ENCODE measurements at regions not wholly inside any gene's neighbourhood (a gene's known extent, or its start where the extent isn't known, plus 50 kb on each side); places are given as distances from the start of the nearest gene placed in this dataset.

DNA sequence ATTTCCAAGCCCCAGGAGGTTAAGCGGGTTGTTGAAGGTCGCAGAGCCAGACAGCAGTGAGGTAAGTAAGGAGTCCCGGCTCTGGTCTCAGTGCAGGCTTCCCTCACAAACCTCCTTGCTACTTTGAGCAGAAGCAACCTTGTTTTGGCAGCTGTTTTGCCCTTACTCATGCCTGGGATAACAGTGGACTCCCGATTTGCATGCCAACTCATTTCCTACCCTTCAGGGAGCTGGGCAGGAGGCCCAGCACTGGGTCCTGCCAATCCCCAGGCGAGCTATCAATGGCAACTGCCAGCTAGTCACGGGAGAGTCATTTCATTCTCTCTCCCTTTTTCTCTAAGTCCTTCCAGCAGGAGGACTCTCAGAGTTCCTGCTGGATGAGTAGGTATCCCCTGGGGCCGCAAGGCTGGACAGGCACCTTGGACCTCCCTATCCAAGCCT lies 72.0 kb upstream of the KSR1 start:
- CTCF ChIA-PET (ENCODE audit: partially characterized antibody): interaction anchor here (1.1 to 1.8 kb wide), 2 partner anchors 71 to 148 kb away, joined by 3 to 4 read pairs; no protein-coding TSS in a partner anchor
- no peak overlapping the region for H3K4me3 Mint-ChIP-seq
- H3K36me3 Mint-ChIP-seq: no peaks in the 10 kb centered on the region
- H3K27me3 Mint-ChIP-seq: peaks cover 1 to 6% of the 10 kb centered on the region in 2 donors
- H3K27ac Mint-ChIP-seq: no peak overlapping the region
- POLR2A ChIA-PET (ENCODE audit: partially characterized antibody): no interaction called here
- H3K4me1 ChIP-seq (ENCODE audit: insufficient read depth, low read length): peaks cover 4% of the 10 kb centered on the region
- H3K36me3 ChIP-seq (ENCODE audit: insufficient read depth, low read length): no peaks in the 10 kb centered on the region
- no peaks in the 10 kb centered on the region for H3K9me3 ChIP-seq (ENCODE audit: control insufficient read depth in 1 of 2, low read length in 2 of 2)
- no peak overlapping the region for H3K4me3 ChIP-seq (ENCODE audit: low read length in 2 of 2)
- intact Hi-C loops (cut with micrococcal nuclease): no loop called here
- H3K27ac ChIP-seq (ENCODE audit: low read depth, low read length): no peak overlapping the region
- H3K27me3 ChIP-seq (ENCODE audit: insufficient read depth, low read length): no peaks in the 10 kb centered on the region
- no peak for DNase-seq
- no peaks in the 10 kb centered on the region for H3K9me3 Mint-ChIP-seq
- H3K4me1 Mint-ChIP-seq: peaks cover 0 to 8% (median 3%) of the 10 kb centered on the region in 4 donors

DNA sequence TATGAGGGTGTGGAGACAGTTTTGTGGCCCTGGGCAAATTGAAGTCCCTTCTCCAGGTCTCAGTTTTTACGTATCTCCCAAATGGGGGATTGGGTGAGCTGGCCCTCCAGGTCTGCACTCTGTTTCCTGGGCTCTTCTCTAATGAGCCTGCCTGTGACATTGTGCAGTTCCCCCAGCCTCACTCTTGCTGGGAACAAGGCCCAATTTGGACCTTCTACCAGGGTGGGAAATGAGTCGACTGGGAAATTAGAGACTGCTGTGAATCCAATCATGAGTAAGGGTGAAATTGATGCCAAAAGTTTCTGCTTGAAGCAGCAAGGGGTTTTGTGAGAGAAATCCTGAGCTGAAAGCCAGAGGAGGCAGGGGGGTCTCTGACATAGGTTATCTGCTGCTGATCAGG lies 71.5 kb upstream of the KSR1 start:
- no peak overlapping the region for H3K27ac Mint-ChIP-seq
- H3K9me3 Mint-ChIP-seq: no peaks in the 10 kb centered on the region
- H3K36me3 ChIP-seq (ENCODE audit: insufficient read depth, low read length): no peaks in the 10 kb centered on the region
- no peak overlapping the region for H3K27ac ChIP-seq (ENCODE audit: low read depth, low read length)
- H3K4me1 Mint-ChIP-seq: peaks cover under 1 to 8% (median 3%) of the 10 kb centered on the region in 4 donors
- no peaks in the 10 kb centered on the region for H3K9me3 ChIP-seq (ENCODE audit: control insufficient read depth in 1 of 2, low read length in 2 of 2)
- no peak for DNase-seq
- no peak overlapping the region for H3K4me3 ChIP-seq (ENCODE audit: low read length in 2 of 2)
- H3K27me3 Mint-ChIP-seq: peaks cover 1 to 5% of the 10 kb centered on the region in 2 donors
- peaks cover 4% of the 10 kb centered on the region for H3K4me1 ChIP-seq (ENCODE audit: insufficient read depth, low read length)
- ChIA-PET CTCF (ENCODE audit: partially characterized antibody) (interaction anchor here (1.1 to 1.8 kb wide), 2 partner anchors 70 to 148 kb away, joined by 3 to 4 read pairs; no protein-coding TSS in a partner anchor), POLR2A (ENCODE audit: partially characterized antibody) (no interaction called here)
- intact Hi-C loops (cut with micrococcal nuclease): no loop called here
- H3K4me3 Mint-ChIP-seq: no peak overlapping the region
- no peaks in the 10 kb centered on the region for H3K27me3 ChIP-seq (ENCODE audit: insufficient read depth, low read length)
- H3K36me3 Mint-ChIP-seq: no peaks in the 10 kb centered on the region

DNA sequence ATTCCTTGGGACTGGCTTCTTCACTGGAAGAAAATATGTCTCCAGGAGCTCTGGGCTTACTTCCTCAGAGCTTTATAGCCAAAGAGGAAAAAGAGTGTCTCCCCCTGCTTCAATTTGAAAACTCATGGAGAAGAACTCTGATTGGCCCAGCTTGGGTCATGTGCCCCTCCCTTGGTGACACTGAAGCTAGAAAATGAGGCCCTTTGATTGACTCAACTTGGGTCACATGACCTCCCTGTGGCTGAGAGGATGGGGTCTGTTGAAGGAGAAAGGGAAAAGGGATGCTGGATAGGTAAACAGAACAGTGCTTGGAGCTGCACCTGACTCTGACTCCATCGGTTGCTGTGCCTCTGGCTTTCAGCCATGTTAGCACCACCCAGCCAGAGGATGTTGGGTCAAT lies 70.6 kb upstream of the KSR1 start:
- Histone ChIP-seq H3K4me3 (ENCODE audit: low read length in 2 of 2) (no peak overlapping the region), H3K9me3 (ENCODE audit: control insufficient read depth in 1 of 2, low read length in 2 of 2) (no peaks in the 10 kb centered on the region), H3K4me1 (ENCODE audit: insufficient read depth, low read length) (peaks cover 4% of the 10 kb centered on the region), H3K36me3 (ENCODE audit: insufficient read depth, low read length) (no peaks in the 10 kb centered on the region), H3K27me3 (ENCODE audit: insufficient read depth, low read length) (no peaks in the 10 kb centered on the region), H3K27ac (ENCODE audit: low read depth, low read length) (no peak overlapping the region)
- Mint-ChIP-seq H3K9me3 (no peaks in the 10 kb centered on the region), H3K4me1 (peaks cover 3 to 8% (median 4%) of the 10 kb centered on the region in 4 donors), H3K27ac (no peak overlapping the region), H3K27me3 (peaks cover 0 to 5% of the 10 kb centered on the region in 2 donors), H3K36me3 (no peaks in the 10 kb centered on the region), H3K4me3 (no peak overlapping the region)
- CTCF ChIA-PET (ENCODE audit: partially characterized antibody): interaction anchor here (1.1 to 1.8 kb wide), 2 partner anchors 69 to 149 kb away, joined by 3 to 4 read pairs; no protein-coding TSS in a partner anchor
- POLR2A ChIA-PET (ENCODE audit: partially characterized antibody): no interaction called here
- intact Hi-C loops (cut with micrococcal nuclease): no loop called here
- no peak for DNase-seq

- no peaks in the 10 kb centered on the region for H3K36me3 Mint-ChIP-seq
- peak overlapping the region in 1 of 7 donors; percentile 57 for H3K27ac Mint-ChIP-seq
- no peak overlapping the region for H3K4me3 Mint-ChIP-seq
- H3K4me1 ChIP-seq (ENCODE audit: insufficient read depth, low read length): no peaks in the 10 kb centered on the region
- no peaks in the 10 kb centered on the region for H3K9me3 ChIP-seq (ENCODE audit: control insufficient read depth in 1 of 2, low read length in 2 of 2)
- no peaks in the 10 kb centered on the region for H3K27me3 Mint-ChIP-seq
- no peak overlapping the region for H3K27ac ChIP-seq (ENCODE audit: low read depth, low read length)
- no peaks in the 10 kb centered on the region for H3K36me3 ChIP-seq (ENCODE audit: insufficient read depth, low read length)
- no peak overlapping the region for H3K4me3 ChIP-seq (ENCODE audit: low read length in 2 of 2)
- ChIA-PET CTCF (ENCODE audit: partially characterized antibody) (interaction anchor here (2.5 kb wide), 1 partner anchor 150 kb away, joined by 14 read pairs; no protein-coding TSS in a partner anchor), POLR2A (ENCODE audit: partially characterized antibody) (no interaction called here)
- H3K4me1 Mint-ChIP-seq: peaks cover 0 to 4% (median 2%) of the 10 kb centered on the region in 4 donors
- intact Hi-C loops (cut with micrococcal nuclease): no loop called here
- no peaks in the 10 kb centered on the region for H3K9me3 Mint-ChIP-seq
- H3K27me3 ChIP-seq (ENCODE audit: insufficient read depth, low read length): peaks cover under 1% of the 10 kb centered on the region
- no peak for DNase-seq
Measured at GRCh38 chr17:27386206-27387075, 69.8 kb upstream of the KSR1 start.

- Histone ChIP-seq H3K36me3 (ENCODE audit: insufficient read depth, low read length) (no peaks in the 10 kb centered on the region), H3K4me3 (ENCODE audit: low read length in 2 of 2) (no peak overlapping the region), H3K27me3 (ENCODE audit: insufficient read depth, low read length) (peaks cover 4% of the 10 kb centered on the region), H3K9me3 (ENCODE audit: control insufficient read depth in 1 of 2, low read length in 2 of 2) (no peaks in the 10 kb centered on the region), H3K27ac (ENCODE audit: low read depth, low read length) (no peak overlapping the region), H3K4me1 (ENCODE audit: insufficient read depth, low read length) (no peaks in the 10 kb centered on the region)
- CTCF ChIA-PET (ENCODE audit: partially characterized antibody): interaction anchor here (0.7 to 2.5 kb wide), 3 partner anchors 8 to 153 kb away, joined by 3 to 8 read pairs (median 6); no protein-coding TSS in a partner anchor
- Mint-ChIP-seq H3K27ac (no peak overlapping the region), H3K4me1 (peaks cover 0 to 4% (median 2%) of the 10 kb centered on the region in 4 donors), H3K4me3 (no peak overlapping the region), H3K36me3 (no peaks in the 10 kb centered on the region), H3K27me3 (peaks cover 2 to 4% of the 10 kb centered on the region in 2 donors), H3K9me3 (no peaks in the 10 kb centered on the region)
- DNase-seq: no peak
- POLR2A ChIA-PET (ENCODE audit: partially characterized antibody): no interaction called here
- intact Hi-C loops (cut with micrococcal nuclease): no loop called here
Measured at GRCh38 chr17:27389542-27390140, 66.6 kb upstream of the KSR1 start.

DNA sequence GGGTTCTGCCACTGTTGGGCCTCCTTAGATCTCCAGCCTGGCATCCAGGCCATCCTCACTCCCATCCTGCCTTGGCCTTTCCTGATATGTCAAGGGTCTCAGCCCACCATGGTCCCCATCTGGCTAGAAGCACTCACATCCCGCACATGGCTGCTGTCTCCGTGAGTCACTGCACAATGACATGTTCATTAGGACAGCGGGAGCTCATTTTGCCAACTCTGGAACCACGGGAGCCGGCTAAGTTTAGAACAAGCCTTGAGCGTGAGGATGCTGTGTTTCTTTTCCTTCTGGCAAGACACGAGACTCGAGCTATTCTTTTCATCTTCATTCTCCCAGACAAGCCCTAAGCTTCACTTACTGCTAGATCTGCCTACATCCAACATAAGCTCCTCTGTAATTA lies 65.7 kb upstream of the KSR1 start:
- intact Hi-C loops (cut with micrococcal nuclease): no loop called here
- Histone ChIP-seq H3K4me1 (ENCODE audit: insufficient read depth, low read length) (no peaks in the 10 kb centered on the region), H3K36me3 (ENCODE audit: insufficient read depth, low read length) (no peaks in the 10 kb centered on the region), H3K27me3 (ENCODE audit: insufficient read depth, low read length) (peaks cover 4% of the 10 kb centered on the region), H3K27ac (ENCODE audit: low read depth, low read length) (no peak overlapping the region), H3K9me3 (ENCODE audit: control insufficient read depth in 1 of 2, low read length in 2 of 2) (no peaks in the 10 kb centered on the region), H3K4me3 (ENCODE audit: low read length in 2 of 2) (no peak overlapping the region)
- no peak overlapping the region for H3K27ac Mint-ChIP-seq
- no peaks in the 10 kb centered on the region for H3K36me3 Mint-ChIP-seq
- DNase-seq: no peak
- H3K27me3 Mint-ChIP-seq: peaks cover 5 to 11% of the 10 kb centered on the region in 2 donors
- no peak overlapping the region for H3K4me3 Mint-ChIP-seq
- H3K9me3 Mint-ChIP-seq: no peaks in the 10 kb centered on the region
- ChIA-PET POLR2A (ENCODE audit: partially characterized antibody) (no interaction called here), CTCF (ENCODE audit: partially characterized antibody) (interaction anchor here (1.5 to 2.5 kb wide), 3 partner anchors 9 to 154 kb away, joined by 4 to 8 read pairs (median 6); no protein-coding TSS in a partner anchor)
- H3K4me1 Mint-ChIP-seq: peaks cover 0 to 4% (median 2%) of the 10 kb centered on the region in 4 donors

- Histone ChIP-seq H3K36me3 (ENCODE audit: insufficient read depth, low read length) (no peaks in the 10 kb centered on the region), H3K27ac (ENCODE audit: low read depth, low read length) (no peak overlapping the region), H3K4me3 (ENCODE audit: low read length in 2 of 2) (no peak overlapping the region), H3K9me3 (ENCODE audit: control insufficient read depth in 1 of 2, low read length in 2 of 2) (no peaks in the 10 kb centered on the region), H3K27me3 (ENCODE audit: insufficient read depth, low read length) (peaks cover 4% of the 10 kb centered on the region), H3K4me1 (ENCODE audit: insufficient read depth, low read length) (no peaks in the 10 kb centered on the region)
- intact Hi-C loops (cut with micrococcal nuclease): no loop called here
- H3K27ac Mint-ChIP-seq: no peak overlapping the region
- no peaks in the 10 kb centered on the region for H3K36me3 Mint-ChIP-seq
- H3K4me1 Mint-ChIP-seq: peaks cover 0 to 4% (median 2%) of the 10 kb centered on the region in 4 donors
- no peak for DNase-seq
- ChIA-PET POLR2A (ENCODE audit: partially characterized antibody) (no interaction called here), CTCF (ENCODE audit: partially characterized antibody) (interaction anchor here (1.5 kb wide), 1 partner anchor 37 kb away, joined by 4 read pairs; no protein-coding TSS in a partner anchor)
- peaks cover 5 to 13% of the 10 kb centered on the region in 2 donors for H3K27me3 Mint-ChIP-seq
- H3K9me3 Mint-ChIP-seq: no peaks in the 10 kb centered on the region
- H3K4me3 Mint-ChIP-seq: no peak overlapping the region
Measured at GRCh38 chr17:27391427-27391826, 64.8 kb upstream of the KSR1 start.
